Astrocyte (in vitro differentiated cells and primary cell): ENCODE measurements at regions not wholly inside any gene's neighbourhood (a gene's known extent, or its start where the extent isn't known, plus 50 kb on each side); places are given as distances from the start of the nearest gene placed in this dataset.

Experiments used
- DNase-seq: peaks from one replicate; pipeline ENCODE4 v3.0.0-alpha.2; 2010; ENCODE audit warnings: low read depth
- FAIRE-seq: peaks from 2 replicates; lab custom pipeline; 2011; peaks lifted over from hg19 to GRCh38; lab: Jason Lieb, UNC
- H2AFZ ChIP-seq: 2 replicates; pipeline ENCODE4 v1.6.0; 2012; ENCODE audit warnings: low read depth, low read length, inconsistent platforms
- H3K27ac ChIP-seq: 2 replicates; pipeline ENCODE4 v1.5.1; 2011; ENCODE audit warnings: low read depth, low read length, inconsistent platforms
- H3K27me3 ChIP-seq: 2 replicates; pipeline ENCODE4 v1.6.0; 2011; ENCODE audit warnings: low read length, inconsistent platforms; ENCODE audit not compliant: insufficient read depth
- H3K36me3 ChIP-seq: 2 replicates; pipeline ENCODE4 v1.5.1; 2011; ENCODE audit warnings: low read length, inconsistent platforms; ENCODE audit not compliant: insufficient read depth
- H3K4me1 ChIP-seq: 2 replicates; pipeline ENCODE4 v1.5.1; 2011; ENCODE audit warnings: low read length, inconsistent platforms; ENCODE audit not compliant: insufficient read depth
- H3K4me2 ChIP-seq: 2 replicates; pipeline ENCODE4 v1.6.0; 2012; ENCODE audit warnings: low read length, inconsistent platforms
- H3K4me3 ChIP-seq: 2 replicates; pipeline ENCODE4 v1.5.1; 2011; ENCODE audit warnings: low read depth, mild to moderate bottlenecking, low read length, inconsistent platforms; ENCODE audit not compliant: insufficient read depth
- H3K79me2 ChIP-seq: 2 replicates; pipeline ENCODE4 v1.6.0; 2012; ENCODE audit warnings: mild to moderate bottlenecking, low read length, inconsistent platforms; ENCODE audit not compliant: insufficient read depth
- H3K9ac ChIP-seq: 2 replicates; pipeline ENCODE4 v1.6.0; 2012; ENCODE audit warnings: mild to moderate bottlenecking, low read length, inconsistent platforms
- H3K9me3 ChIP-seq: 2 replicates; pipeline ENCODE4 v1.5.1; 2012; ENCODE audit warnings: low read depth, mild to moderate bottlenecking, low read length, inconsistent platforms; ENCODE audit not compliant: insufficient read depth
- H4K20me1 ChIP-seq: 2 replicates; pipeline ENCODE4 v1.6.0; 2012; ENCODE audit warnings: low read length, inconsistent platforms; ENCODE audit not compliant: insufficient read depth
- H3K27ac Mint-ChIP-seq: one replicate; pipeline ENCODE4 v1.8.0; 2021; ENCODE audit warnings: mild to moderate bottlenecking, mixed read lengths; ENCODE audit not compliant: unreplicated experiment
- H3K27me3 Mint-ChIP-seq: one replicate; pipeline ENCODE4 v1.8.0; 2021; ENCODE audit warnings: low read depth, mixed read lengths; ENCODE audit not compliant: unreplicated experiment
- H3K36me3 Mint-ChIP-seq: one replicate; pipeline ENCODE4 v1.8.0; 2021; ENCODE audit warnings: low read depth, mixed read lengths; ENCODE audit not compliant: unreplicated experiment
- H3K4me1 Mint-ChIP-seq: one replicate; pipeline ENCODE4 v1.8.0; 2021; ENCODE audit warnings: low read depth, mixed read lengths; ENCODE audit not compliant: unreplicated experiment
- H3K4me3 Mint-ChIP-seq: one replicate; pipeline ENCODE4 v1.8.0; 2021; ENCODE audit warnings: mild to moderate bottlenecking, moderate library complexity, mixed read lengths; ENCODE audit not compliant: unreplicated experiment
- H3K9me3 Mint-ChIP-seq: one replicate; pipeline ENCODE4 v1.8.0; 2021; ENCODE audit warnings: mild to moderate bottlenecking, mixed read lengths; ENCODE audit not compliant: unreplicated experiment
- CTCF ChIP-seq: IDR thresholded peaks from 2 replicates; pipeline ENCODE4 v1.5.1; 2011; ENCODE audit warnings: low read depth, mild to moderate bottlenecking, inconsistent platforms, low read length, moderate library complexity; ENCODE audit not compliant: insufficient read depth
- EZH2 ChIP-seq: IDR thresholded peaks from 2 replicates; pipeline ENCODE4 v1.6.1; 2012; ENCODE audit warnings: mild to moderate bottlenecking, low read length, inconsistent platforms; ENCODE audit not compliant: insufficient read depth

- peaks cover 3% of the 10 kb centered on the region for H3K27me3 ChIP-seq
- no peaks in the 10 kb centered on the region for H3K4me1 Mint-ChIP-seq
- no peak overlapping the region for H3K27ac ChIP-seq
- H3K27me3 Mint-ChIP-seq = peaks cover 54% of the 10 kb centered on the region
- no peak overlapping the region for H3K27ac Mint-ChIP-seq
- H3K9ac ChIP-seq = no peak overlapping the region
- H3K9me3 Mint-ChIP-seq = no peaks in the 10 kb centered on the region
- no peaks in the 10 kb centered on the region for H4K20me1 ChIP-seq
- no peak overlapping the region for H3K4me3 ChIP-seq
- no peak overlapping the region for H3K4me3 Mint-ChIP-seq
- TF ChIP-seq EZH2 (no peak), CTCF (no peak)
- H3K4me2 ChIP-seq = no peak overlapping the region
- no peaks in the 10 kb centered on the region for H3K79me2 ChIP-seq
- no peaks in the 10 kb centered on the region for H3K36me3 Mint-ChIP-seq
- no peaks in the 10 kb centered on the region for H3K4me1 ChIP-seq
- H3K9me3 ChIP-seq = no peaks in the 10 kb centered on the region
- FAIRE-seq (no peak), DNase-seq (no peak)
- H3K36me3 ChIP-seq = no peaks in the 10 kb centered on the region
- H2AFZ ChIP-seq = no peak overlapping the region
Measured at GRCh38 chr3:44132593-44132992, 109.1 kb upstream of the TOPAZ1 start.

DNA sequence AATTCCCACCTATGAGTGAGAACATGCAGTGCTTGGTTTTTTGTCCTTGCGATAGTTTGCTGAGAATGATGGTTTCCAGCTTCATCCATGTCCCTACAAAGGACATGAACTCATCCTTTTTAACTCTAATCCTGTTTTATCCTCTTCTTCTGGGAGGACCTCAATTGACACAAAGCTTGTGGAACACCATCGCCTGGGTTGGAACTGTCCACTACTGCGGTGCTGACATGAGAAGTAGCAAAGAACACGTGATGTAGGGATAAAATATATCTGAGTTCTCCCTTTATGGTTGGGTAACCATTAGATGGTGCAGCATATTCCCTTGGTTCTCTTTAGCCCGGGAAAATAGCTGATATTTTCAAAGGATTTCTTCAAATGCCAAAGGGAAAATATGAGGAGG, 105.3 kb upstream of the TOPAZ1 start:
- H2AFZ ChIP-seq = no peak overlapping the region
- Mint-ChIP-seq H3K27me3 (peaks cover 44% of the 10 kb centered on the region), H3K36me3 (no peaks in the 10 kb centered on the region), H3K27ac (no peak overlapping the region), H3K9me3 (peaks cover 1% of the 10 kb centered on the region), H3K4me1 (no peaks in the 10 kb centered on the region), H3K4me3 (no peak overlapping the region)
- H3K27me3 ChIP-seq = peaks cover 2% of the 10 kb centered on the region
- no peak for TF ChIP-seq CTCF
- TF ChIP-seq EZH2 = no peak
- no peak overlapping the region for H3K27ac ChIP-seq
- no peaks in the 10 kb centered on the region for H3K9me3 ChIP-seq
- H3K4me2 ChIP-seq = no peak overlapping the region
- no peak for FAIRE-seq
- H3K79me2 ChIP-seq = no peaks in the 10 kb centered on the region
- H3K4me1 ChIP-seq = no peaks in the 10 kb centered on the region
- H3K36me3 ChIP-seq = no peaks in the 10 kb centered on the region
- no peaks in the 10 kb centered on the region for H4K20me1 ChIP-seq
- DNase-seq = no peak
- H3K9ac ChIP-seq = no peak overlapping the region
- H3K4me3 ChIP-seq = no peak overlapping the region

GRCh38 chr3:44146073-44146472, 95.6 kb upstream of the TOPAZ1 start:
- H3K4me3 Mint-ChIP-seq = no peak overlapping the region
- no peak for DNase-seq

More at GRCh38 chr3:44146073-44146472, 95.6 kb upstream of the TOPAZ1 start:
- Mint-ChIP-seq H3K4me1 (no peaks in the 10 kb centered on the region), H3K36me3 (no peaks in the 10 kb centered on the region), H3K27me3 (peaks cover 38% of the 10 kb centered on the region), H3K9me3 (peaks cover 8% of the 10 kb centered on the region), H3K27ac (no peak overlapping the region)
- no peaks in the 10 kb centered on the region for H3K79me2 ChIP-seq
- TF ChIP-seq EZH2 (no peak), CTCF (no peak)
- no peak overlapping the region for H3K4me3 ChIP-seq
- H3K4me1 ChIP-seq = no peaks in the 10 kb centered on the region
- H3K4me2 ChIP-seq = no peak overlapping the region
- H3K27ac ChIP-seq = no peak overlapping the region
- H3K36me3 ChIP-seq = no peaks in the 10 kb centered on the region
- no peak overlapping the region for H2AFZ ChIP-seq
- FAIRE-seq = no peak
- no peak overlapping the region for H3K9ac ChIP-seq
- H4K20me1 ChIP-seq = no peaks in the 10 kb centered on the region
- no peaks in the 10 kb centered on the region for H3K9me3 ChIP-seq
- peaks cover 2% of the 10 kb centered on the region for H3K27me3 ChIP-seq
